ENCODE measurements at regions not wholly inside any gene's neighbourhood (a gene's known extent, or its start where the extent isn't known, plus 50 kb on each side); places are given as distances from the start of the nearest gene placed in this dataset.

DNA sequence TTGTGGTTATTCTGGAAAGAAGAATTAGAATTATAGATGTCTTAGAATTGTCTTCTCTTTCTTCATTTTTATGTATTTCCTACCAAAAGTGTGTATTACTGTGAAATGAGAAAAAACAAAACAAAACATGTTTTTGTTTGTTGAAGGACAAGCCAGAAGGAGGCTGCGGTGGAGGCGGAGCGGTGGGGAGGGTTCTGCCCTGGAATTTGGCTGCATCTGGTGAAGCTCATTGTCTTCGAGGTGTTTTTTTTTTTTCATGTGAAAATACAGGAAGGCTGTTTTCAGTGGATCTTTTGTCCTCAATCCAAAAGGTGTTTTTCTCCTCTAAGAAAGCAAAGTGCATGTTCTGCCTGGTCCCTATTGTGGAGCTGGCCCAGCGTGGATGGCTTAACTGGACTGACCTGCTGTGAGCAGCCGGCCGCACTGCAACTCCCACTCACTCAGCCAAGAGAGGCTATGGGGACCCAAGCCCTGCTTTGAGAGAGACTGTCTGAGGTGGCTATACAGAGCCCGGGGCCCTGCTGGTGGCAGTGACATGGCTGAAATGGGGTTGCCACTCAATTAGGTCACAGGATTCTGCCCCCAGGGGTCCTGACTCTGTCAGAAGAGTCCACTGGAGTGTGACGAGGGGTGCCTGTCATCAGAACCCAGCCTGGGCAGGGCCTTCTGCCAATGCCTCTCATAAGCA is 184.9 kb upstream of the MKI67 start:
- Histone ChIP-seq H3K27me3 (ENCODE audit: control insufficient read depth, insufficient read depth, low read length) (no peaks in the 10 kb centered on the region), H3K36me3 (ENCODE audit: control insufficient read depth, insufficient read depth, low read length) (no peaks in the 10 kb centered on the region), H3K4me3 (ENCODE audit: low read length) (no peak overlapping the region), H3K27ac (ENCODE audit: low read depth, low read length) (no peak overlapping the region), H3K9ac (ENCODE audit: low read length) (no peak overlapping the region), H3K4me1 (ENCODE audit: control insufficient read depth, insufficient read depth, low read length) (no peaks in the 10 kb centered on the region)

DNA sequence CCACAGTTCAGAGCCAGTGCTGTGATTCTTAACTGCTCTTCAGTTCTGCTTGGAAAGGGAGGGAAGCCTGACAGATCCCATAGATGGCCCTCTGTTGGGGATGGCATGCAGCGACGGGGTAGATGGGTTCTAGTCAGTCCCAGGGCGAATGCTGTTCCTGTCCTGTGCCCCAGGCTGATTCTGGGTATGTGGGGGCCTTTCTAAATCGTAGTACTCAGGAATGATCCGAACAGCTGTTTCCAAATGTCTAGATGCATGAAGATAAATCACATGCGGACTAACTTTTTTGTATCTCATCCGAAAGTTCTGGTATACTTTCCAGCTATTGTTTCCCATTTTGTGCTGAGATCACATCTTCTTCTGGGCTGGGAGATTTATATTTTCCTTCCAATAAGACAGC is 186.0 kb upstream of the MKI67 start:
- H3K36me3 ChIP-seq (ENCODE audit: control insufficient read depth, insufficient read depth, low read length): no peaks in the 10 kb centered on the region
- no peak overlapping the region for H3K27ac ChIP-seq (ENCODE audit: low read depth, low read length)
- no peak overlapping the region for H3K9ac ChIP-seq (ENCODE audit: low read length)
- H3K27me3 ChIP-seq (ENCODE audit: control insufficient read depth, insufficient read depth, low read length): no peaks in the 10 kb centered on the region
- no peaks in the 10 kb centered on the region for H3K4me1 ChIP-seq (ENCODE audit: control insufficient read depth, insufficient read depth, low read length)
- no peak overlapping the region for H3K4me3 ChIP-seq (ENCODE audit: low read length)

DNA sequence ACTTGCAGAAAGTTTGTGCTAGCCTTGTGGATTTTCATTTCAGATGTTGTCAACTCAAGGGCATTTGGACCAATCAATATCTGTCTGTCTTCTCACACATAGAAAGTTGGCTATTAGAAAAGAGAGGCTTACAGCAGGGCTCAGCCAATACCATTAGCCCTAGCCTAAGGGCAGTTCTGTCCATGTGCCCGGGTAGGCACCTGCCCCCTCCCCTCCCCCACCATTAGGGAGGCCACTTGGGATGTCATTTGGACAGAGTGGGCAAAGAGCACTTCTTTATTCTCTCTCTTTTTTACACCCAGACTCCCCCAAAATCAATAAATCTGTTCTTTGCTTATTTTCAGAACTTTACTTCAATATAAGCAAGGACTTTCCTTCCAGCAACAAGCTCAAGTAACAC is 188.5 kb upstream of the MKI67 start:
- no peak overlapping the region for H3K27ac ChIP-seq (ENCODE audit: low read depth, low read length)
- H3K4me3 ChIP-seq (ENCODE audit: low read length): no peak overlapping the region
- no peaks in the 10 kb centered on the region for H3K4me1 ChIP-seq (ENCODE audit: control insufficient read depth, insufficient read depth, low read length)
- no peaks in the 10 kb centered on the region for H3K36me3 ChIP-seq (ENCODE audit: control insufficient read depth, insufficient read depth, low read length)
- no peaks in the 10 kb centered on the region for H3K27me3 ChIP-seq (ENCODE audit: control insufficient read depth, insufficient read depth, low read length)
- H3K9ac ChIP-seq (ENCODE audit: low read length): no peak overlapping the region

DNA sequence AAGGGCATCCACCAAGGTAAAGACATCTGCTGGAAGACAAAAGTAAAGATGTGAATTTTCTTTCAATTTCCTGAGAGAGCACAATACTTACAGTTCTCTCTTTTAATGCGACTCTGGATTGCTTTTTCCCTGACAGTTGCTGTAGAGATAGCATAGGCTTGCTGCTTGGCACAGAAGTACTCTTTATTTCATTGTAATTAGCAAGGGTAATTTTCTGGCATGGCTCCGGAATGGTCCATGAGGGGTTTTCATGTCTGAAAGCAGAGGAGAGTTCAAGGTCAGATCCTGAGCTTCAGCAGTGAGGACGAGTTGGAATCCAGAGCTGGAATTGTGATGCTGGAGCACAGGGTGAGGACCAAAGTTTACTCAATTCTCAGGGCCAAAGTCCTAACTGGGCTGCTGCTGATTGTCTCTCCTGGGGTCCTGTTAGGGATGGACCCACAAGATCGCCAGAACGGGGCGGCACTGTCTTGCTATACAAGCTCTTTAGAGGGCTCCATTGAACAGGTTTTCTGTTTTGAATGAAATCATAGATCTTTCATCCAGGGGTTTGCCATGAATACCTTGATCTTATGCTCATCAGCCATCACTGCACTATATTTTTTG is 190.0 kb upstream of the MKI67 start:
- no peaks in the 10 kb centered on the region for H3K36me3 ChIP-seq (ENCODE audit: control insufficient read depth, insufficient read depth, low read length)
- H3K27me3 ChIP-seq (ENCODE audit: control insufficient read depth, insufficient read depth, low read length): no peaks in the 10 kb centered on the region
- H3K4me3 ChIP-seq (ENCODE audit: low read length): no peak overlapping the region
- H3K27ac ChIP-seq (ENCODE audit: low read depth, low read length): no peak overlapping the region
- no peak overlapping the region for H3K9ac ChIP-seq (ENCODE audit: low read length)
- H3K4me1 ChIP-seq (ENCODE audit: control insufficient read depth, insufficient read depth, low read length): no peaks in the 10 kb centered on the region

DNA sequence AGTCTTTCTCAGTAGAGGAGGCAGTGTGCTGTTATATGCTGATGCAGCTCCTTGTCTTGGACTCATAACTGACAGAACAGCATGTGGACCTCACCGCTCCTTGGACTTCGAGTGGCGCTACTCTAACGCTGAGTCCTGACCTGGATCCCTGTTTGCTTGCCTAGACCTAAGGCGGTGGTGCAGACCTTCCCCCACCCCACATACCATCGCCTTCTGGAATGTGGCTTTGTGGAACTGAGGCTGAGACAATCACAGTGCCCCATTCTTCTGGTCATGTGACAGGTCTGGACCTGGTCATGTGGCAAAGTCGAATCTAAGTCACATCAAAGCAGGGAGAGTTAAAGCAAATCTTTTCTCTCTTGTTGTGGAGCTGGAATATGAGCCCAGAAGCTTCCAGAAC is 190.7 kb upstream of the MKI67 start:
- Histone ChIP-seq H3K4me3 (ENCODE audit: low read length) (no peak overlapping the region), H3K27ac (ENCODE audit: low read depth, low read length) (no peak overlapping the region), H3K4me1 (ENCODE audit: control insufficient read depth, insufficient read depth, low read length) (no peaks in the 10 kb centered on the region), H3K36me3 (ENCODE audit: control insufficient read depth, insufficient read depth, low read length) (no peaks in the 10 kb centered on the region), H3K27me3 (ENCODE audit: control insufficient read depth, insufficient read depth, low read length) (no peaks in the 10 kb centered on the region), H3K9ac (ENCODE audit: low read length) (no peak overlapping the region)

DNA sequence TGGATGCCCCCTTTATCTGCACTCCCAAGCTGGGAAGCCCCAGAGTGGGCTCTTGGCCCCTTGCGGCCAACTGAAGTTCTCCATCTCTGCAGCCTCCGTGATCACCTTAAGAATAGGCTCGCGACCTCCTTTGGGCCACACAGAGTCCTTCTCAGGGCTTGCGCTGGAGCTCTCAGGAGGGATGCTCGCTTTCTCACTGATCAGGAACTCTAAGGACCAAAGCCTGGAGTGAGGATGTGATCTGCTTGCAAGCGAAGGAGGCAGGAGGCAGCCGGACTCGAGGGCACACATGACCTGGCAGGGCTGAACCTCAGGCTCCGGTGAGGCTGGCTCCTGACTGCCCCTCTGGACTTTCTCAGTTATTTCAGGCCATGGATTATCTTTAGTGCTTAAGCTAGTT is 192.1 kb upstream of the MKI67 start:
- H3K27ac ChIP-seq (ENCODE audit: low read depth, low read length): no peak overlapping the region
- no peak overlapping the region for H3K9ac ChIP-seq (ENCODE audit: low read length)
- no peak overlapping the region for H3K4me3 ChIP-seq (ENCODE audit: low read length)
- no peaks in the 10 kb centered on the region for H3K36me3 ChIP-seq (ENCODE audit: control insufficient read depth, insufficient read depth, low read length)
- H3K4me1 ChIP-seq (ENCODE audit: control insufficient read depth, insufficient read depth, low read length): no peaks in the 10 kb centered on the region
- H3K27me3 ChIP-seq (ENCODE audit: control insufficient read depth, insufficient read depth, low read length): no peaks in the 10 kb centered on the region

DNA sequence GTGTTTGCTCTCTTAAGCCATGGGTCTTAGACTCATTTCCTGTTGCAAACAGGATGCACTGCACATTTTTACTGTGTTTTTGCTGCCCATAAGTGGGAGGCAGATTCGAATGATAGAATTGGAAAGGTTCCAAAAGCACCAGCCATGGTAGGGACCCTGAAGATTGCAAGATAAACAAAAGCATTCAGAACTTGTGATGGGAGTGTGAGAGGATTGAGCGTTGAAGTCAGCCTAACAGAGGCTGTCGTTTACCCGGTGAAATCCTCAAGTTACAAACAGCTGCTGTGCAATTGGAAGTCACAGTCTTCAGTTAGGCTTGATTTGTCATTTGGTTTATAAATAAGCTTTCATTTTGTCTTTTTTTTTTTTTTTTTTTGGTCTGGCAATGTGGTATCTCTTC is 192.7 kb upstream of the MKI67 start:
- H3K4me3 ChIP-seq (ENCODE audit: low read length): no peak overlapping the region
- H3K27me3 ChIP-seq (ENCODE audit: control insufficient read depth, insufficient read depth, low read length): no peaks in the 10 kb centered on the region
- H3K4me1 ChIP-seq (ENCODE audit: control insufficient read depth, insufficient read depth, low read length): no peaks in the 10 kb centered on the region
- no peak overlapping the region for H3K9ac ChIP-seq (ENCODE audit: low read length)
- no peak overlapping the region for H3K27ac ChIP-seq (ENCODE audit: low read depth, low read length)
- H3K36me3 ChIP-seq (ENCODE audit: control insufficient read depth, insufficient read depth, low read length): no peaks in the 10 kb centered on the region

DNA sequence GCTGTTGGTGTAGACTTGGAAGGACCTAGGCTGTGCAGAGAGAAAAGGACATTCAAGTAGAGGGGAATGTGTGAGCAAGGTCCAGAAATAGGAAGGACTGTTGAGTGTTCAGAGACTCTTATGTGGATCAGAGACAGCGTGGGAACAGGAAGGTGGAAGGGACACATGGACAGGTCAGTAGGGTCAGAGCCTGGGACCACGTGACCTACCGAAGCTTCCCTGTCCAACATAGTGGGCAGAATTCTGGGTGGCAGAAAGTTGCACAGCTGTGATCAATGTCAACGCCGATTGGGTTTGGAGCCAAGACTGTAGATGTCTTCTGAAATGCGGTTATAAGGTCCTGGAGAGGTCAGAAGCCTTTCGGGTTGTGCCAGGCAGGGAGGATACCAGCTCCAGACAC is 195.9 kb upstream of the MKI67 start:
- H3K4me1 ChIP-seq (ENCODE audit: control insufficient read depth, insufficient read depth, low read length): no peaks in the 10 kb centered on the region
- H3K27ac ChIP-seq (ENCODE audit: low read depth, low read length): no peak overlapping the region
- no peak overlapping the region for H3K9ac ChIP-seq (ENCODE audit: low read length)
- H3K4me3 ChIP-seq (ENCODE audit: low read length): no peak overlapping the region
- no peaks in the 10 kb centered on the region for H3K36me3 ChIP-seq (ENCODE audit: control insufficient read depth, insufficient read depth, low read length)
- H3K27me3 ChIP-seq (ENCODE audit: control insufficient read depth, insufficient read depth, low read length): no peaks in the 10 kb centered on the region

DNA sequence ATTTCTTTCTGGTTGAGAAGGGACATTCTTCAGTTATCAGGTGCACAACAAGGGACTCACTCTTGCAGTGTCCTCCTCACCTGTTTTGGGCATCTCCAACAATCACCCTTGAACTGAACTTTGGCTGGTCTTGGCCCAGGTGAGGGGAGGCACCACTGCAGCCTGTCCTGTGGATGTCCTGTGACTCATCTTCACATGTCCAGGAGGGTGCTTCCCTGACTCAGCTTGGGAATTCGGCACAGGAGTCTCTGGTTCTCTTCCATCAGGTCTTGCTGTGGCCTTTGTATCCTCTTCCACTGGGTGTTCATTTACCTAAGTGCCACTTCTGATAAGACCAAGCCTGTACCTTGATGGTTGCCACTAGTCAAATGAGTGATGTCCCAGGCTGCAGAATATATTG is 196.7 kb upstream of the MKI67 start:
- no peaks in the 10 kb centered on the region for H3K36me3 ChIP-seq (ENCODE audit: control insufficient read depth, insufficient read depth, low read length)
- no peaks in the 10 kb centered on the region for H3K27me3 ChIP-seq (ENCODE audit: control insufficient read depth, insufficient read depth, low read length)
- no peak overlapping the region for H3K9ac ChIP-seq (ENCODE audit: low read length)
- no peak overlapping the region for H3K27ac ChIP-seq (ENCODE audit: low read depth, low read length)
- no peak overlapping the region for H3K4me3 ChIP-seq (ENCODE audit: low read length)
- H3K4me1 ChIP-seq (ENCODE audit: control insufficient read depth, insufficient read depth, low read length): no peaks in the 10 kb centered on the region

DNA sequence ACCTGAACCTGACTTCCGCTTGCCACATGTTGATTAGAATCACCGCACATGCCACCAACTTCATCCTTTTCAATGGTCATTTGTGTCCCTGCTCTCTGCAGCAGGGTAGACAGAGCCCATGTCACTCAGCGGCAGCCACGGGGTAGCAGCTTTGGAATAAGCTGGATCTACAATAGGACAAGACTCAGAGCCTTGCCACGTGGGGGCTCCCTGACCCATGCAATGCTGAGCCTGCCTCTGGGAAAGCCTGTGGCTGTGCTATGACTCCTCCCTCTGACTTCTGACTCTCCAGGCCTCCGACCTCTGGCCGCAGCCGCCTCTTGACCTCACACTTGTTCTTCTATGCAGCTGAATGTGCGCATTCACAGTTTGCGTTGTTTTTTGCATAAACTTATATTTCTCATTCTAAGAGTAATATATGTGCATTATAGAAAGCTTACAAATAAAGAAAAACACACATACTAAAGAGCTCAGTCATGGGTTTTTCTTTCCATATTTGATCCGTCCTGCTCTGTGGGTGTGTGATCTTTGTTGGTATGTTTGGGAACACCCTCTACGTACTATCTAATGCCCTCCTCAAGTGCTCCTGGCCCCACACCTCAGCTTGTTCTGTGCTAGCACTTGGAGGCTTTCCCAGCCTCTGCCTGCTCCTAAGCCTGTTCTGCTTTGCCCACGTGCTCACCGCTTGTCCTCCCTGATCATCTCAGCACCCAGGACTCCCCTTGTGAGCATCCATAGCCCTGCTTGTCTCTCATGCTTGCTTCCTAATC is 198.0 kb upstream of the MKI67 start:
- no peaks in the 10 kb centered on the region for H3K4me1 ChIP-seq (ENCODE audit: control insufficient read depth, insufficient read depth, low read length)
- no peak overlapping the region for H3K27ac ChIP-seq (ENCODE audit: low read depth, low read length)
- no peak overlapping the region for H3K9ac ChIP-seq (ENCODE audit: low read length)

DNA sequence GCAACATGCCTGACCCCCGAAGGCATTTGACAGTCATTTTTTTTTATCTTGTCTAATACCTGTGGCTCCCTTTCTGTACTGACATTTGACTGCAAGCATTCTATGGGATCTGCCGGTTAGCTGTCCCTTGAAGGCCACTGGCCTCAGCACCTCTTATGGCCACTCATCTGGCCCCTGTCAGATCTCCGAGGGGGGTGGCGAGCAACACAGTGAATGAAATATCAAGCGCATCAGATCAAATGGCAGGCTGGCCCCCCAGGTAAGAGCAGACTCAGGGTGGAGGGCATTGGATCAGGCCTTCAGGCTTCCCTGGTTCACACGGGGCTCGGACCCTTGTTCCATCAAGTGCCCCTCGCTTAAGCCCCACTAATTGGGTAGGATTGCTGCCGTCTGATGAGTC is 199.6 kb upstream of the MKI67 start:
- Histone ChIP-seq H3K27ac (ENCODE audit: low read depth, low read length) (no peak overlapping the region), H3K9ac (ENCODE audit: low read length) (no peak overlapping the region), H3K36me3 (ENCODE audit: control insufficient read depth, insufficient read depth, low read length) (no peaks in the 10 kb centered on the region), H3K4me1 (ENCODE audit: control insufficient read depth, insufficient read depth, low read length) (no peaks in the 10 kb centered on the region), H3K27me3 (ENCODE audit: control insufficient read depth, insufficient read depth, low read length) (no peaks in the 10 kb centered on the region), H3K4me3 (ENCODE audit: low read length) (no peak overlapping the region)

More for the DNA sequence above, 198.0 kb upstream of the MKI67 start:
- no peaks in the 10 kb centered on the region for H3K27me3 ChIP-seq (ENCODE audit: control insufficient read depth, insufficient read depth, low read length)
- H3K36me3 ChIP-seq (ENCODE audit: control insufficient read depth, insufficient read depth, low read length): no peaks in the 10 kb centered on the region
- H3K4me3 ChIP-seq (ENCODE audit: low read length): no peak overlapping the region

DNA sequence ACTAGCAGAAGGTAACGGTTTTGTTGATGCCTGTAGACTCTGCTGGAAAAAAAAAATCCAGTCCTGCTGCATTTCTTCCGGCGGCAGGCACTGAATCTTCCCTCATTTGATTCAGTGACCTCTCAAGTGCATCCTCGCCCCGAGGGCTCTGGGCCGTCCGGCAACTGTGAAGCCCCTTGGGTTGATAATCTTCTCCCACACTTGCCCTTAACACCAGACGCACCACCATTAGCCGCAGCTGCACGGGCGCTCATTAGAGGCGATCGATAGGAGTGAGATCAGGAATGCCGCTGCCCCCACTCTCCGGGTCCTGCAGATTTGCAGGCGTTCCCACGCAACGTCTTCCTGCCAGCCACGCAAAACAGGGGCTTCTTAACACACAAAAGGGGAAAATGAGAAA is 200.0 kb upstream of the MKI67 start:
- H3K27me3 ChIP-seq (ENCODE audit: control insufficient read depth, insufficient read depth, low read length): no peaks in the 10 kb centered on the region
- no peaks in the 10 kb centered on the region for H3K36me3 ChIP-seq (ENCODE audit: control insufficient read depth, insufficient read depth, low read length)
- no peak overlapping the region for H3K4me3 ChIP-seq (ENCODE audit: low read length)
- H3K27ac ChIP-seq (ENCODE audit: low read depth, low read length): no peak overlapping the region
- no peak overlapping the region for H3K9ac ChIP-seq (ENCODE audit: low read length)
- H3K4me1 ChIP-seq (ENCODE audit: control insufficient read depth, insufficient read depth, low read length): no peaks in the 10 kb centered on the region

DNA sequence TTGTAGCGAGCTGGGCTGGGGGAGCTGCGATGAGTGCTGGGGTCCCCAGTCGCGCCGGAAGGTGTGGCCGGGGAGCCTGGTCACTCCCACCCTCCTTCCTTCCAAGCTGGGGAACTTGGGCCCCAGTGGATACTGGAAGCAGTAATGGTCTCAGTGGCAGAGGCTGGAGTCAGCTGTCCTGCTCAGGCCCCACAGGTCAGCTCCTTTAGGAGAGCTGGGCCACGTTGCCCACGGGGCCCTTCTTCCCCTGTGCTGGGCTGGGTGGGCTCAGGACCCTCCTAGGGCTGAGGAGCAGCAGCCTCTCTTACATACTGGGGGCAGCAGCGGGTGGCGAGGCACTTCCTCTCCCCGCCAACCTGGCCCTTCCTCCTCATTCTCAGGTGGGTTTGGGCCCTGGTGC is 200.6 kb upstream of the MKI67 start:
- Histone ChIP-seq H3K27ac (ENCODE audit: low read depth, low read length) (no peak overlapping the region), H3K36me3 (ENCODE audit: control insufficient read depth, insufficient read depth, low read length) (no peaks in the 10 kb centered on the region), H3K9ac (ENCODE audit: low read length) (no peak overlapping the region), H3K4me1 (ENCODE audit: control insufficient read depth, insufficient read depth, low read length) (no peaks in the 10 kb centered on the region), H3K4me3 (ENCODE audit: low read length) (no peak overlapping the region), H3K27me3 (ENCODE audit: control insufficient read depth, insufficient read depth, low read length) (no peaks in the 10 kb centered on the region)
